ENCODE measurements at regions not wholly inside any gene's neighbourhood (a gene's known extent, or its start where the extent isn't known, plus 50 kb on each side); places are given as distances from the start of the nearest gene placed in this dataset.

DNA sequence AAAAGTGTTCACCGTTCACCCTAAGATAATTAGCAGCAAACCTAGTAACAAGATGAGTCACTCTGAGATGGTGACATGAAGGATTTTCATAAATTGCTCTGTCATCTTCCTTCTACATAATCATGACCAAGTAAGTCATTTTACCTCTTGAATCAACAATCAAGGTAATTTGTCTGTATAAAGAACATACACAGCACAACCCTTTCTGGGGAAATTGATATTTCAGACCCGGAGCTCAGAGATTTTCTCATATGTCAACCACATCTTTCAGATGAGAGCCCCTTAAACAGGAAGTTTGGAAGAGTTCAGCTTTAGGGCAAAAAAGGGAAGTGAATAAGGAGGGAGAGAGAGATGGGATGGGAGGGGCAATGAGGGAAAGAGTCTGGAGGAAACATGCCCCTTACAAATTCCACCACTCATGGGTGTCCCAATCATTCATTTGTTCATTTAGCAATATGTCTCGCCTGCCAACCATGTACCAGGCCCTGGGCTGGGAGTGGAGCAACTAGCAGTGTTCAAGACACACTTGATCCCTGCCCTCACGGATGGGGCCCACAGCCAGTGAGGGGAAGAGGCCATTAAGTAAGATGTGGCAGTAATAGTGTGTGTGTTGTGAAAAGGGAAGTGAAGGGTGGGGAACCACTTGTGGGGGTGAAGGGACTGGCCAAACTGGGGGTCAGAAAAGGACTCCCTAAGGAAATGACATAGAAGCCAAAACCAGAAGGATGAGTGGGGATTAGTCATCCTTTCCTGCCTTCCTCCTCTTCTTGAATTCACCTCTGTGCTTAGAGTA, 190.9 kb downstream of the MAFB start:
- H3K4me3 ChIP-seq (ENCODE audit: control insufficient read depth, low read depth, low read length): no peak overlapping the region
- no peak for DNase-seq (ENCODE audit: low read depth)
- TF ChIP-seq, protein P1, sequence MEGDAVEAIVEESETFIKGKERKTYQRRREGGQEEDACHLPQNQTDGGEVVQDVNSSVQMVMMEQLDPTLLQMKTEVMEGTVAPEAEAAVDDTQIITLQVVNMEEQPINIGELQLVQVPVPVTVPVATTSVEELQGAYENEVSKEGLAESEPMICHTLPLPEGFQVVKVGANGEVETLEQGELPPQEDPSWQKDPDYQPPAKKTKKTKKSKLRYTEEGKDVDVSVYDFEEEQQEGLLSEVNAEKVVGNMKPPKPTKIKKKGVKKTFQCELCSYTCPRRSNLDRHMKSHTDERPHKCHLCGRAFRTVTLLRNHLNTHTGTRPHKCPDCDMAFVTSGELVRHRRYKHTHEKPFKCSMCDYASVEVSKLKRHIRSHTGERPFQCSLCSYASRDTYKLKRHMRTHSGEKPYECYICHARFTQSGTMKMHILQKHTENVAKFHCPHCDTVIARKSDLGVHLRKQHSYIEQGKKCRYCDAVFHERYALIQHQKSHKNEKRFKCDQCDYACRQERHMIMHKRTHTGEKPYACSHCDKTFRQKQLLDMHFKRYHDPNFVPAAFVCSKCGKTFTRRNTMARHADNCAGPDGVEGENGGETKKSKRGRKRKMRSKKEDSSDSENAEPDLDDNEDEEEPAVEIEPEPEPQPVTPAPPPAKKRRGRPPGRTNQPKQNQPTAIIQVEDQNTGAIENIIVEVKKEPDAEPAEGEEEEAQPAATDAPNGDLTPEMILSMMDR (IDR thresholded peaks at IDR 0.05; ENCODE audit: control insufficient read depth, insufficient read depth, low read depth, low read length, missing control alignments): no peak

DNA sequence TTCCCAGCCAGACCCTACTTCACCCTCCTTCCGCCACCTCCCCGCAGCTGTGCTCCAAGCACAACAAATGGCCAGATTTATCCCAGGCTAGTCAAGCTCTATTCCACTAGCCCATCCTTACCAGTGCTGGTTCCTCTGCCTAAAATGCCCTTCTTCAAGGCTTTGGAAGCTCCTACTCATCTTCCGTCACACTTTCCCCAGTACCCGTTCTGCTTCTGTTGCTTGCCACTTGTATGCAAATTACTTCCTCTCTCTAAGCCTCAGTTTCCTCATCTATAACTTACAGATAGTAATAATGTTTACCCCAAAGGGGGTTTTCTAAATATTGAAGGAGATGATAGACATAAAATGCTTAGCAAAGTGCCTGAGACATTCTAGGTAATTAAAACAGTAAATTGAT, 193.1 kb downstream of the MAFB start:
- TF ChIP-seq, protein P1 (IDR thresholded peaks at IDR 0.05; ENCODE audit: control insufficient read depth, insufficient read depth, low read depth, low read length, missing control alignments): no peak
- H3K4me3 ChIP-seq (ENCODE audit: control insufficient read depth, low read depth, low read length): no peak overlapping the region

DNA sequence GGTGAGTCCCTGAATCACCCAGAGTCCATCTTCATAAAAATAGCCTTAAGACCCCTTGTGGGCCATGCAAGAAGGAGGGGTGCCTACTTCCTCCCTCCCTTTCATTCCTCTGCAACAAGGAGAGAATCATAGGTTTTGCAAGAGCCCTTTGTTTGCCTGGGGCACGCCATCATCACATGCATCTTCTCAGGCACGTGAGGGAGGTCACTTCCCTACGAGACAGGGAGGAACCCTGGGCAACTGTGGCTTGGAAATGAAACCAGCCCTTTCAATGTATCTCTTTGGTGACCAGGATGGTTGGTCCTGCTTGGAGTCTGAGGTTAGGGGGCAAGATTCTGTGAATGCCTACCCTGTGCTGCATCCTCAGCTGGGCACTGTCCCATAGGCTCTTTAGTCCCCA, 194.8 kb downstream of the MAFB start:
- no peak for DNase-seq (ENCODE audit: low read depth)
- no peak overlapping the region for H3K4me3 ChIP-seq (ENCODE audit: control insufficient read depth, low read depth, low read length)
- TF ChIP-seq, protein P1 (IDR thresholded peaks at IDR 0.05; ENCODE audit: control insufficient read depth, insufficient read depth, low read depth, low read length, missing control alignments): no peak

More for the DNA sequence above, 193.1 kb downstream of the MAFB start:
- no peak for DNase-seq (ENCODE audit: low read depth)

DNA sequence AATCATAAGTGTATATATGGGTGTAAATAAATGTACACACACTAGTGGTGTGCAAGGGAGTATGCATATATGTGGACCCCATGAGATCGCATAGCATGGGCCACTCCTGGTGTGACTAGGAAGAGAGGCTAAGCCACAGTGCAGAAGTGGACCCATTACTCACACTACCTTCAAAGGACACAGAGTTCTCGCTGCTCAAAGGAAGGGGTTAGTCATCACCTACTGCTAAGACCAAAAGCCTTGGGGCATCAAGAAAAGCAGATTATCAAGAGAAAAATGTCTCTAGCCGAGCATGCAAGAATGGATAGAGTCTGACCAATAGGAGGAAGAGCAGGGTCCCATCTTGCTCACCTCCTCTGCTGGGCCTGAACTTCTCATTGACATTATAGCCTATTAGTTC, 195.5 kb downstream of the MAFB start:
- TF ChIP-seq, protein P1 (IDR thresholded peaks at IDR 0.05; ENCODE audit: control insufficient read depth, insufficient read depth, low read depth, low read length, missing control alignments): no peak
- H3K4me3 ChIP-seq (ENCODE audit: control insufficient read depth, low read depth, low read length): no peak overlapping the region
- DNase-seq (ENCODE audit: low read depth): no peak

DNA sequence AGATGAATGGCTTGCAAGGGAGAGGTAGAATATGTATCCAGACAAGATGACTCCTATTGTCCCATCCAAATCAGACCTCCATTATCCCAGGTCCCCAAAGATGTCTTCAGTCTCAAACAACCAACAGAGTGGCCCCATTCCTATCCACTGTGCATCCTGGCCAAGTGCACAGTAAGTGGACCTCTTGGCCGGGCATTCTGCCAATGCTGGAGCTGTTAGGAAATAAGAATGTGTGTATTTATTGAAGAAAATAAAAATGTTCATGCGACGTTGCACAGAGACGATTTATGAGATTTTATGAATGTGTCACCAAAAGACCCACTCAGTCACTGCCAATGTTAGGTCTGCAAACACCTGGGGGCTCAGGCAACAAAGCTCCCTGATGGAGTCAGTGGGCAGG, 196.0 kb downstream of the MAFB start:
- DNase-seq (ENCODE audit: low read depth): peak; percentile 33

DNA sequence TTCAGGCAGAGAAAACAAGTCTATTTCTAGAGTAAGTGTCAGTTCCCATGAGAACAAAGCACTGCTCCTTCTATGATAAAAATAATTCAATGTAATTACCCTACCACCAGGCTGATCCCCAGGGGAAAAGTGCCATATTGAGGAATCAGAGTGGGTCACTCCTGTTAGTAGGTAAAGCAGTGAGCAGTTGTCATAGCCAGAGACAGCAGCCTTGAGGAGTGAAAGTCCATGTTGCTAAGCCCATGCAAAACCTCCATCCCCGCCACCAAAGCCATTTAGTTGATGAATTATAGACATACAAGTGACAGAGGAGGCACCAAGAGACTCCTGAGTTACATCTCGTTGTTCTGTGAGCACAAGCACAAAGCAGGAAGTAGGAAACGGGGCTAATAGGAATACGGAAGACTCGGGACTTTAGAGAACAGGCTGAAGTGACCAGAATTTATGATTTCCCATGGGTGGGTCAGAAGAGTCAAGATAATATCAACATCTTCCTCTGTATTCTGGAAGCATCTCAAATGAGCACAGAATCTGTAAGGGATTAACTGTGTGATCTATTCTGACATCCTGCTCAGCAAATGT, 197.9 kb downstream of the MAFB start:
- DNase-seq (ENCODE audit: low read depth): no peak
- no peak overlapping the region for H3K4me3 ChIP-seq (ENCODE audit: control insufficient read depth, low read depth, low read length)
- TF ChIP-seq, protein P1 (IDR thresholded peaks at IDR 0.05; ENCODE audit: control insufficient read depth, insufficient read depth, low read depth, low read length, missing control alignments): no peak

More for the DNA sequence above, 196.0 kb downstream of the MAFB start:
- no peak overlapping the region for H3K4me3 ChIP-seq (ENCODE audit: control insufficient read depth, low read depth, low read length)
- TF ChIP-seq, protein P1 (IDR thresholded peaks at IDR 0.05; ENCODE audit: control insufficient read depth, insufficient read depth, low read depth, low read length, missing control alignments): no peak
